Neuronal stem cell (in vitro differentiated cells): ENCODE measurements at regions not wholly inside any gene's neighbourhood (a gene's known extent, or its start where the extent isn't known, plus 50 kb on each side); places are given as distances from the start of the nearest gene placed in this dataset.

ENCODE experiments used
- DNase-seq: peaks from one replicate; pipeline ENCODE4 v3.0.0-alpha.2; 2013; ENCODE audit warnings: low spot score
- H2AFZ ChIP-seq: one replicate; pipeline ENCODE4 v1.6.1; 2013; ENCODE audit warnings: mild to moderate bottlenecking, low read length, inconsistent platforms
- H2AK5ac ChIP-seq: 2 replicates; pipeline ENCODE4 v1.6.1; 2013; ENCODE audit warnings: low read depth, mild to moderate bottlenecking, inconsistent platforms, low read length, moderate library complexity, mixed read lengths
- H2BK120ac ChIP-seq: 2 replicates; pipeline ENCODE4 v1.6.1; 2013; ENCODE audit warnings: low read depth, mild to moderate bottlenecking, inconsistent platforms, low read length, moderate library complexity, mixed read lengths
- H2BK12ac ChIP-seq: one replicate; pipeline ENCODE4 v1.6.1; 2013; ENCODE audit warnings: low read length, inconsistent platforms
- H2BK15ac ChIP-seq: 2 replicates; pipeline ENCODE4 v1.6.1; 2013; ENCODE audit warnings: mild to moderate bottlenecking, low read length, inconsistent platforms, mixed read lengths
- H2BK5ac ChIP-seq: one replicate; pipeline ENCODE4 v1.6.1; 2013; ENCODE audit warnings: inconsistent platforms, mild to moderate bottlenecking, low read length, moderate library complexity
- H3K14ac ChIP-seq: one replicate; pipeline ENCODE4 v1.6.1; 2013; ENCODE audit warnings: low read length, inconsistent platforms
- H3K18ac ChIP-seq: 2 replicates; pipeline ENCODE4 v1.6.1; 2013; ENCODE audit warnings: low read length, inconsistent platforms
- H3K23ac ChIP-seq: 2 replicates; pipeline ENCODE4 v1.6.1; 2013; ENCODE audit warnings: low read depth, mild to moderate bottlenecking, mixed read lengths, low read length, inconsistent platforms; ENCODE audit not compliant: poor library complexity
- H3K27ac ChIP-seq: replicated peaks from 3 replicates; pipeline ENCODE4 v1.5.1; 2013; ENCODE audit warnings: low read length, inconsistent platforms
- H3K27me3 ChIP-seq, 3 experiments: 2 replicates each; pipeline ENCODE4 v1.6.1; 2013; ENCODE audit warnings: low read length in 3 of 3, mild to moderate bottlenecking in 2 of 3, inconsistent platforms in 1 of 3, low read depth in 1 of 3, mixed read lengths in 1 of 3, moderate library complexity in 1 of 3; ENCODE audit not compliant: control insufficient read depth in 3 of 3, insufficient read depth in 3 of 3
- H3K36me3 ChIP-seq, 2 donors: replicated peaks in 1 of 2; 2 replicates each; pipeline ENCODE4 v1.6.1; 2013; ENCODE audit warnings: low read length in 2 of 2; ENCODE audit not compliant: control insufficient read depth in 2 of 2, insufficient read depth in 2 of 2
- H3K4ac ChIP-seq: 2 replicates; pipeline ENCODE4 v1.6.1; 2013; ENCODE audit warnings: inconsistent platforms, mild to moderate bottlenecking, low read length, moderate library complexity
- H3K4me1 ChIP-seq, 2 donors: 1 replicate in 1 of 2; 2 replicates in 1 of 2; pipeline ENCODE4 v1.6.1; 2013; ENCODE audit warnings: low read length in 2 of 2, low read depth in 1 of 2; ENCODE audit not compliant: control insufficient read depth in 2 of 2, insufficient read depth in 1 of 2
- H3K4me2 ChIP-seq: one replicate; pipeline ENCODE4 v1.6.1; 2013; ENCODE audit warnings: mild to moderate bottlenecking, low read length, inconsistent platforms; ENCODE audit not compliant: insufficient read depth, poor library complexity, severe bottlenecking
- H3K4me3 ChIP-seq, 2 donors: 2 replicates each; pipeline ENCODE4 v1.5.1; 2013; ENCODE audit warnings: low read length in 2 of 2, mild to moderate bottlenecking in 2 of 2, inconsistent platforms in 1 of 2, moderate library complexity in 1 of 2
- H3K79me1 ChIP-seq: one replicate; pipeline ENCODE4 v1.6.1; 2013; ENCODE audit warnings: low read depth, mild to moderate bottlenecking, inconsistent platforms, low read length, moderate library complexity
- H3K9ac ChIP-seq: one replicate; pipeline ENCODE4 v1.6.1; 2013; ENCODE audit warnings: mild to moderate bottlenecking, low read depth, low read length, inconsistent platforms; ENCODE audit not compliant: poor library complexity
- H3K9me3 ChIP-seq, 2 donors: replicated peaks in 1 of 2; 2 replicates each; pipeline versions ENCODE3 to v1.6.1; 2013; ENCODE audit warnings: low read length in 2 of 2, mild to moderate bottlenecking in 2 of 2, inconsistent platforms in 1 of 2, low read depth in 1 of 2, mixed read lengths in 1 of 2, moderate library complexity in 1 of 2; ENCODE audit not compliant: control insufficient read depth in 2 of 2, insufficient read depth in 1 of 2
- H4K8ac ChIP-seq: one replicate; pipeline ENCODE4 v1.6.1; 2013; ENCODE audit warnings: low read depth, mild to moderate bottlenecking, inconsistent platforms, low read length, moderate library complexity
- H4K91ac ChIP-seq: one replicate; pipeline ENCODE4 v1.6.1; 2013; ENCODE audit warnings: low read length, low read depth, mild to moderate bottlenecking, inconsistent platforms; ENCODE audit not compliant: poor library complexity
- WGBS, 2 donors: extraction: QIAGEN DNeasy Blood & Tissue Kit; methylation state at CpG; one replicate each; pipeline ENCODE4 v1.1.7; 2013; ENCODE audit warnings: missing lambda C conversion rate in 2 of 2, mixed read lengths in 1 of 2; ENCODE audit not compliant: insufficient read length in 2 of 2, insufficient replicate concordance in 1 of 2; ENCODE audit errors: extremely low coverage in 2 of 2; 5-methylcytosine and 5-hydroxymethylcytosine counted together

DNA sequence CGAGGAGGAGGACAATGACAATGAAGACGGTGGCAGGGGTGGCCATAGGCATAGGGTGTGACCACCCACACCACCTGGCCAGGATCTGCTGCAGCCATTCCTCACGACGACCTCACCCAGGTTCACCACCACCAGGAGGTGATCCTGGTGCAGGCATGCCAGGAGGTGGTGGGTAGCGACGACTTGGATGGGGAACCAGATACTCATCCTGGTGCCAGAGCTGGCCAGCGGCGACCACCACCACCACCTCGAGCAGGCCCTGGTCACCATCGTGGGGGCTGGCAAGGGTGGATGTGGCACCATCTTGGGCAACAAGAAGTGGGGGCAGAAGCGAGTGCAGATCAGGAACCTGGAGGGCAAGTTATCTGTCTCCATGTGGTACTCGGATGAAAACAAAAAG lies 117.1 kb upstream of the NXPH2 start:
- no peak overlapping the region for H3K4me2 ChIP-seq

GRCh38 chr2:138893746-138894145 lies 113.6 kb upstream of the NXPH2 start:
- Histone ChIP-seq H3K23ac (no peak overlapping the region), H3K4me2 (no peak overlapping the region), H3K9me3 (peaks cover 0 to 3% of the 10 kb centered on the region in 2 donors), H3K9ac (no peak overlapping the region), H2BK15ac (no peak overlapping the region), H3K27ac (no peak overlapping the region), H3K14ac (no peak overlapping the region), H3K4me1 (no peaks in the 10 kb centered on the region), H3K27me3 (no peaks in the 10 kb centered on the region), H2AK5ac (no peak overlapping the region), H4K8ac (no peak overlapping the region), H3K4ac (no peak overlapping the region), H3K36me3 (no peaks in the 10 kb centered on the region), H2BK120ac (no peak overlapping the region), H3K4me3 (no peak overlapping the region), H2AFZ (no peak overlapping the region), H4K91ac (no peak overlapping the region), H2BK5ac (no peak overlapping the region), H3K79me1 (no peaks in the 10 kb centered on the region), H3K18ac (no peak overlapping the region), H2BK12ac (no peak overlapping the region)
- no peak for DNase-seq
- no CpG with 5 or more reads among the region's 3 CpGs for WGBS, 2 donors

More for the DNA sequence above, 117.1 kb upstream of the NXPH2 start:
- Histone ChIP-seq H3K9me3 (peaks cover 0 to 6% of the 10 kb centered on the region in 2 donors), H4K91ac (no peak overlapping the region), H2AK5ac (no peak overlapping the region), H4K8ac (peak overlapping the region; percentile 24), H3K23ac (peak overlapping the region; percentile 57), H3K4ac (no peak overlapping the region), H3K27ac (no peak overlapping the region), H3K18ac (peak overlapping the region; percentile 51), H3K4me3 (no peak overlapping the region), H2BK120ac (no peak overlapping the region), H2BK15ac (no peak overlapping the region), H2BK12ac (peak overlapping the region; percentile 81), H3K9ac (no peak overlapping the region), H3K36me3 (no peaks in the 10 kb centered on the region), H3K79me1 (no peaks in the 10 kb centered on the region), H2BK5ac (no peak overlapping the region), H3K27me3 (no peaks in the 10 kb centered on the region), H2AFZ (peak overlapping the region; percentile 38), H3K14ac (no peak overlapping the region), H3K4me1 (no peaks in the 10 kb centered on the region)
- DNase-seq = no peak
- WGBS, 2 donors = no CpG with 5 or more reads among the region's 12 CpGs

GRCh38 chr2:138881126-138881525 lies 100.9 kb upstream of the NXPH2 start:
- no peak overlapping the region for H3K14ac ChIP-seq
- H3K79me1 ChIP-seq = no peaks in the 10 kb centered on the region
- no peak overlapping the region for H2BK5ac ChIP-seq
- no peaks in the 10 kb centered on the region for H3K4me1 ChIP-seq
- no peak overlapping the region for H2BK12ac ChIP-seq
- H4K91ac ChIP-seq = no peak overlapping the region
- H3K9ac ChIP-seq = no peak overlapping the region
- H3K27ac ChIP-seq = no peak overlapping the region
- no peak overlapping the region for H2BK120ac ChIP-seq
- no peak overlapping the region for H2AK5ac ChIP-seq
- H3K36me3 ChIP-seq = no peaks in the 10 kb centered on the region
- H3K23ac ChIP-seq = no peak overlapping the region
- no peak overlapping the region for H3K4me2 ChIP-seq
- H3K4me3 ChIP-seq = no peak overlapping the region
- no peak for DNase-seq
- no peaks in the 10 kb centered on the region for H3K27me3 ChIP-seq
- H2AFZ ChIP-seq = no peak overlapping the region
- H3K18ac ChIP-seq = no peak overlapping the region
- H4K8ac ChIP-seq = no peak overlapping the region
- H3K9me3 ChIP-seq = no peaks in the 10 kb centered on the region
- H2BK15ac ChIP-seq = no peak overlapping the region
- H3K4ac ChIP-seq = no peak overlapping the region
- no CpG with 5 or more reads among the region's 1 CpG for WGBS, 2 donors

- Histone ChIP-seq H3K27me3 (no peaks in the 10 kb centered on the region), H3K4me2 (no peak overlapping the region), H3K14ac (no peak overlapping the region), H2BK5ac (no peak overlapping the region), H3K9ac (no peak overlapping the region), H4K8ac (no peak overlapping the region), H3K23ac (no peak overlapping the region), H2BK12ac (no peak overlapping the region), H2AFZ (no peak overlapping the region), H2BK15ac (no peak overlapping the region), H4K91ac (no peak overlapping the region), H2AK5ac (no peak overlapping the region), H3K27ac (no peak overlapping the region), H3K79me1 (no peaks in the 10 kb centered on the region), H3K4ac (no peak overlapping the region), H3K18ac (no peak overlapping the region), H3K9me3 (no peaks in the 10 kb centered on the region), H3K36me3 (no peaks in the 10 kb centered on the region), H3K4me3 (no peak overlapping the region), H3K4me1 (no peaks in the 10 kb centered on the region), H2BK120ac (no peak overlapping the region)
- DNase-seq = no peak
- WGBS, 2 donors = no CpG with 5 or more reads among the region's 2 CpGs
Measured at GRCh38 chr2:138879931-138880330, 99.7 kb upstream of the NXPH2 start.
